Brain pericyte (primary cell): ENCODE measurements at regions not wholly inside any gene's neighbourhood (a gene's known extent, or its start where the extent isn't known, plus 50 kb on each side); places are given as distances from the start of the nearest gene placed in this dataset.

ENCODE experiments used
- DNase-seq: peaks from one replicate; pipeline ENCODE4 v3.0.0-alpha.2; 2012; ENCODE audit warnings: low read depth, low spot score

GRCh38 chr11:122062763-122063162, 53.3 kb downstream of the BLID start:
- no peak for DNase-seq

GRCh38 chr11:122059565-122059964, 56.5 kb downstream of the BLID start:
- no peak for DNase-seq

GRCh38 chr11:122050021-122050690, 65.9 kb downstream of the BLID start:
- DNase-seq, result no peak

- no peak for DNase-seq
Observed at GRCh38 chr11:122048401-122048800, 67.6 kb downstream of the BLID start.

- DNase-seq, result no peak
Observed at GRCh38 chr11:122046846-122047245, 69.2 kb downstream of the BLID start.

GRCh38 chr11:122046438-122046837, 69.6 kb downstream of the BLID start:
- DNase-seq, result no peak

- no peak for DNase-seq
Observed at GRCh38 chr11:122045181-122045586, 70.8 kb downstream of the BLID start.

- DNase-seq, result no peak
Observed at GRCh38 chr11:122044086-122044485, 71.9 kb downstream of the BLID start.

- DNase-seq, result no peak
Observed at GRCh38 chr11:122042981-122043380, 73.0 kb downstream of the BLID start.

- no peak for DNase-seq
Observed at GRCh38 chr11:122040464-122040863, 75.6 kb downstream of the BLID start.

- no peak for DNase-seq
Observed at GRCh38 chr11:122038543-122038942, 77.5 kb downstream of the BLID start.

GRCh38 chr11:122037911-122038310, 78.1 kb downstream of the BLID start:
- DNase-seq, result no peak

GRCh38 chr11:122036493-122036892, 79.5 kb downstream of the BLID start:
- no peak for DNase-seq

- DNase-seq, result no peak
Observed at GRCh38 chr11:122036018-122036417, 80.0 kb downstream of the BLID start.

GRCh38 chr11:122033631-122034030, 82.4 kb downstream of the BLID start:
- DNase-seq, result no peak

- no peak for DNase-seq
Observed at GRCh38 chr11:122033193-122033592, 82.8 kb downstream of the BLID start.

- DNase-seq, result no peak
Observed at GRCh38 chr11:122032317-122032716, 83.7 kb downstream of the BLID start.

GRCh38 chr11:122031813-122032212, 84.2 kb downstream of the BLID start:
- no peak for DNase-seq

- no peak for DNase-seq
Observed at GRCh38 chr11:122030286-122030685, 85.7 kb downstream of the BLID start.

GRCh38 chr11:122028545-122028944, 87.5 kb downstream of the BLID start:
- DNase-seq, result no peak

GRCh38 chr11:122028036-122028435, 88.0 kb downstream of the BLID start:
- no peak for DNase-seq

GRCh38 chr11:122025757-122026156, 90.3 kb downstream of the BLID start:
- DNase-seq, result no peak

- DNase-seq, result no peak
Observed at GRCh38 chr11:122024278-122024677, 91.7 kb downstream of the BLID start.

- DNase-seq, result no peak
Observed at GRCh38 chr11:122023614-122024250, 92.3 kb downstream of the BLID start.
